Ishikawa (cell line): ENCODE measurements at regions not wholly inside any gene's neighbourhood (a gene's known extent, or its start where the extent isn't known, plus 50 kb on each side); places are given as distances from the start of the nearest gene placed in this dataset.

Source experiments
- CEBPB ChIP-seq: IDR thresholded peaks from 2 replicates; pipeline ENCODE4 v1.6.1; 2012
- CREB1 ChIP-seq: IDR thresholded peaks from 2 replicates; pipeline ENCODE4 v1.6.1; 2012; ENCODE audit warnings: low read depth
- EGR1 ChIP-seq: IDR thresholded peaks from 2 replicates; pipeline ENCODE4 v1.6.1; 2012
- EP300 ChIP-seq: IDR thresholded peaks from 2 replicates; pipeline ENCODE4 v1.6.1; 2012; ENCODE audit warnings: borderline replicate concordance
- FOXM1 ChIP-seq: IDR thresholded peaks from 2 replicates; pipeline ENCODE4 v1.6.1; 2012; ENCODE audit warnings: low read depth, borderline replicate concordance
- MAX ChIP-seq: IDR thresholded peaks from 2 replicates; pipeline ENCODE4 v1.6.1; 2012
- NFIC ChIP-seq: IDR thresholded peaks from 2 replicates; pipeline ENCODE4 v1.6.1; 2012
- RAD21 ChIP-seq: IDR thresholded peaks from 2 replicates; pipeline ENCODE4 v1.6.1; 2012; ENCODE audit warnings: low read depth
- REST ChIP-seq: IDR thresholded peaks from 2 replicates; pipeline ENCODE4 v1.6.1; 2012; ENCODE audit warnings: low read depth, mild to moderate bottlenecking
- TAF1 ChIP-seq: IDR thresholded peaks from 2 replicates; pipeline ENCODE4 v1.6.1; 2012; ENCODE audit warnings: low read depth, mild to moderate bottlenecking
- TCF12 ChIP-seq: IDR thresholded peaks from 2 replicates; pipeline ENCODE4 v1.6.1; 2012; ENCODE audit warnings: low read depth
- TEAD4 ChIP-seq: IDR thresholded peaks from 2 replicates; pipeline ENCODE4 v1.6.1; 2012
- USF1 ChIP-seq: IDR thresholded peaks from 2 replicates; pipeline ENCODE4 v1.6.1; 2012
- YY1 ChIP-seq: IDR thresholded peaks from 2 replicates; pipeline ENCODE4 v1.6.1; 2012; ENCODE audit warnings: low read depth
- ZBTB7A ChIP-seq: IDR thresholded peaks from 2 replicates; pipeline ENCODE4 v1.6.1; 2012; ENCODE audit warnings: low read depth

- TF ChIP-seq TCF12: no peak
- TF ChIP-seq MAX: no peak
- no peak for TF ChIP-seq REST
- no peak for TF ChIP-seq TAF1
- no peak for TF ChIP-seq CEBPB
- TF ChIP-seq EP300: no peak
- no peak for TF ChIP-seq YY1
- TF ChIP-seq RAD21: no peak
Observed at GRCh38 chr9:108793573-108793972, 62.2 kb downstream of the ACTL7B start.

GRCh38 chr9:108789742-108790141, 66.0 kb downstream of the ACTL7B start:
- TF ChIP-seq RAD21: no peak
- no peak for TF ChIP-seq EP300

- no peak for TF ChIP-seq TEAD4
- TF ChIP-seq EP300: no peak
- TF ChIP-seq USF1: no peak
- TF ChIP-seq NFIC: no peak
- no peak for TF ChIP-seq TAF1
- TF ChIP-seq FOXM1: no peak
- no peak for TF ChIP-seq CREB1
- no peak for TF ChIP-seq CEBPB
- TF ChIP-seq REST: no peak
- TF ChIP-seq MAX: no peak
- TF ChIP-seq EGR1: no peak
- no peak for TF ChIP-seq TCF12
- TF ChIP-seq YY1: no peak
- TF ChIP-seq ZBTB7A: no peak
Observed at GRCh38 chr9:108787690-108788048, 68.1 kb downstream of the ACTL7B start.

GRCh38 chr9:108786901-108787689, 68.7 kb downstream of the ACTL7B start:
- TF ChIP-seq TCF12 (no peak), EGR1 (no peak), CREB1 (no peak), EP300 (no peak), FOXM1 (no peak), YY1 (no peak), TEAD4 (no peak)

GRCh38 chr9:108786322-108786721, 69.5 kb downstream of the ACTL7B start:
- TF ChIP-seq TAF1 (no peak), ZBTB7A (no peak), YY1 (no peak), REST (no peak), FOXM1 (no peak), EGR1 (no peak), USF1 (no peak), RAD21 (no peak), TCF12 (no peak), CEBPB (no peak), TEAD4 (no peak), EP300 (no peak), NFIC (no peak), CREB1 (no peak)
